ENCODE measurements at regions not wholly inside any gene's neighbourhood (a gene's known extent, or its start where the extent isn't known, plus 50 kb on each side); places are given as distances from the start of the nearest gene placed in this dataset.

DNA sequence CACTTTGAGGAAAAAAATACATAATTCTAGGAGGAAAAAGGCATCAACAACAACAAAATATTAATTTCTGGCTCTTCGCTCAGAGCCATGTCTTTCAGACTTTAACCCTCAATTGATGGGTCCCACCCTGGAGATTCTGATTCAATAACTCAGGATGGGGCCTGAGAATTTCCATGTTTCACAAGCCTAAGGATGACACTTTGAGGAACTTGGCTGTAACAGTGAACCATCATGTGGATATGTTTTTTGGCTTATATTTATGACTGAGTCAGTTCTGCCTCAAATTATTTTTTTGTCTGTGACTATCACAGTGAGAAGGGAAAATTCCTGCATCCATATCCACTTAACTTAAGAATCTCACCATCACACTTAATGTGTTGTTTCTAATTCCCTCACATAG, 504.6 kb downstream of the RASEF start:
- TF ChIP-seq EZH2 (IDR thresholded peaks at IDR 0.05; ENCODE audit: borderline replicate concordance, insufficient read depth, low read length, poor library complexity, severe bottlenecking) (no peak), RAD21 (conservative IDR thresholded peaks at IDR 0.05) (no peak), SMC3 (conservative IDR thresholded peaks at IDR 0.05; ENCODE audit: poor library complexity) (no peak), MXI1 (conservative IDR thresholded peaks at IDR 0.05; ENCODE audit: poor library complexity, severe bottlenecking) (no peak), EP300 (conservative IDR thresholded peaks at IDR 0.05; ENCODE audit: poor library complexity, severe bottlenecking) (no peak), POLR2AphosphoS5 (IDR thresholded peaks at IDR 0.05) (no peak), TAF1 (IDR thresholded peaks at IDR 0.05; ENCODE audit: low read depth) (no peak)
- TF ChIP-seq, protein P1, sequence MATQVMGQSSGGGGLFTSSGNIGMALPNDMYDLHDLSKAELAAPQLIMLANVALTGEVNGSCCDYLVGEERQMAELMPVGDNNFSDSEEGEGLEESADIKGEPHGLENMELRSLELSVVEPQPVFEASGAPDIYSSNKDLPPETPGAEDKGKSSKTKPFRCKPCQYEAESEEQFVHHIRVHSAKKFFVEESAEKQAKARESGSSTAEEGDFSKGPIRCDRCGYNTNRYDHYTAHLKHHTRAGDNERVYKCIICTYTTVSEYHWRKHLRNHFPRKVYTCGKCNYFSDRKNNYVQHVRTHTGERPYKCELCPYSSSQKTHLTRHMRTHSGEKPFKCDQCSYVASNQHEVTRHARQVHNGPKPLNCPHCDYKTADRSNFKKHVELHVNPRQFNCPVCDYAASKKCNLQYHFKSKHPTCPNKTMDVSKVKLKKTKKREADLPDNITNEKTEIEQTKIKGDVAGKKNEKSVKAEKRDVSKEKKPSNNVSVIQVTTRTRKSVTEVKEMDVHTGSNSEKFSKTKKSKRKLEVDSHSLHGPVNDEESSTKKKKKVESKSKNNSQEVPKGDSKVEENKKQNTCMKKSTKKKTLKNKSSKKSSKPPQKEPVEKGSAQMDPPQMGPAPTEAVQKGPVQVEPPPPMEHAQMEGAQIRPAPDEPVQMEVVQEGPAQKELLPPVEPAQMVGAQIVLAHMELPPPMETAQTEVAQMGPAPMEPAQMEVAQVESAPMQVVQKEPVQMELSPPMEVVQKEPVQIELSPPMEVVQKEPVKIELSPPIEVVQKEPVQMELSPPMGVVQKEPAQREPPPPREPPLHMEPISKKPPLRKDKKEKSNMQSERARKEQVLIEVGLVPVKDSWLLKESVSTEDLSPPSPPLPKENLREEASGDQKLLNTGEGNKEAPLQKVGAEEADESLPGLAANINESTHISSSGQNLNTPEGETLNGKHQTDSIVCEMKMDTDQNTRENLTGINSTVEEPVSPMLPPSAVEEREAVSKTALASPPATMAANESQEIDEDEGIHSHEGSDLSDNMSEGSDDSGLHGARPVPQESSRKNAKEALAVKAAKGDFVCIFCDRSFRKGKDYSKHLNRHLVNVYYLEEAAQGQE (IDR thresholded peaks at IDR 0.05; ENCODE audit: borderline replicate concordance) = no peak
- TF ChIP-seq, protein P2, sequence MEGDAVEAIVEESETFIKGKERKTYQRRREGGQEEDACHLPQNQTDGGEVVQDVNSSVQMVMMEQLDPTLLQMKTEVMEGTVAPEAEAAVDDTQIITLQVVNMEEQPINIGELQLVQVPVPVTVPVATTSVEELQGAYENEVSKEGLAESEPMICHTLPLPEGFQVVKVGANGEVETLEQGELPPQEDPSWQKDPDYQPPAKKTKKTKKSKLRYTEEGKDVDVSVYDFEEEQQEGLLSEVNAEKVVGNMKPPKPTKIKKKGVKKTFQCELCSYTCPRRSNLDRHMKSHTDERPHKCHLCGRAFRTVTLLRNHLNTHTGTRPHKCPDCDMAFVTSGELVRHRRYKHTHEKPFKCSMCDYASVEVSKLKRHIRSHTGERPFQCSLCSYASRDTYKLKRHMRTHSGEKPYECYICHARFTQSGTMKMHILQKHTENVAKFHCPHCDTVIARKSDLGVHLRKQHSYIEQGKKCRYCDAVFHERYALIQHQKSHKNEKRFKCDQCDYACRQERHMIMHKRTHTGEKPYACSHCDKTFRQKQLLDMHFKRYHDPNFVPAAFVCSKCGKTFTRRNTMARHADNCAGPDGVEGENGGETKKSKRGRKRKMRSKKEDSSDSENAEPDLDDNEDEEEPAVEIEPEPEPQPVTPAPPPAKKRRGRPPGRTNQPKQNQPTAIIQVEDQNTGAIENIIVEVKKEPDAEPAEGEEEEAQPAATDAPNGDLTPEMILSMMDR (IDR thresholded peaks at IDR 0.05; ENCODE audit: poor library complexity, severe bottlenecking) = no peak
- Histone ChIP-seq H3K4me2 (ENCODE audit: low read length) (no peak overlapping the region), H3K9me3 (ENCODE audit: low read length) (no peaks in the 10 kb centered on the region), H3K4me3 (ENCODE audit: low read length) (no peak overlapping the region), H3F3A (ENCODE audit: insufficient read depth, low read length, poor library complexity, severe bottlenecking) (no peaks in the 10 kb centered on the region), H3K9me2 (ENCODE audit: insufficient read depth, low read length) (no peaks in the 10 kb centered on the region), H3K27me3 (ENCODE audit: insufficient read depth, low read depth, low read length) (no peaks in the 10 kb centered on the region), H3K27ac (ENCODE audit: low read length) (no peak overlapping the region), H4K20me1 (ENCODE audit: insufficient read depth) (no peaks in the 10 kb centered on the region), H3K36me3 (ENCODE audit: insufficient read depth, low read length) (no peaks in the 10 kb centered on the region), H3K79me2 (replicated peaks; ENCODE audit: insufficient read depth, low read length) (no peaks in the 10 kb centered on the region), H3K9ac (ENCODE audit: low read length) (no peak overlapping the region), H2AFZ (ENCODE audit: low read depth, low read length) (no peak overlapping the region)

DNA sequence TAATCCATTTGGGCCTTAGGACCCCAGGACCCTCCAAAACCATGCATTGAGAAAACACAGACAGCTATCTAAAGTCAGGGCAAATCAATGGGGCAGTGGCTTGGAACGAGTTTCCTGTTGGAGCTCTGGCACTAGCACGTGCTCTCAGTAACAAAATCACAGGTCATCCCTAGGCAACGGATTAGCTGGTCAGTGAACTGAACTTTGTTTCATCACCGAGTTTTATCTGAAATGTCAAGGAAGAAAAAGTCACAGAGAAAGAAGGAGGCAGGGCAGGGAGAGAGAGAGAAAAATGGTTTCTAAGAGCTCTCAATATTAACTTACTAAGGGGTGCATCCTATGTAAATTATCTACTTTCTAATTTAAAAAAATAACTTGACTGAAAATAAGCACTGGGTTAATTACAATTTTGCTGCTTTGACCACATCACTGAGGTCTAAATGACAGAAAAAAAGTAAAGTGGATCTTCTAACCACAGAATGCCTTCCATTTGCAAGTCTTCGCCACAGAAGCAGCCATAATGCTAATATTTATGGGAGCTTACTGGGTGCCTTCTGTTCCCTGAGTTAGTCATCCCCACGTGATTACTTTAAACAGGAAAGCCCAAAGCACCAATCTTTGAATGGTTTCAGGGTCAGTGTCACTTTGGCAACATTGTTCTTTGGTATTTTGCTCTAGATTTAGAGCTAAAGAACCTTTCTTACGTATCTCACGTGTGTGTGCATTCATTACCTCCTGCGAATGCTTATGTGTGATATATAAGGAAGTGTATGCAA, 503.9 kb downstream of the RASEF start:
- H3K9me3 ChIP-seq (ENCODE audit: low read length) = no peaks in the 10 kb centered on the region
- TF ChIP-seq, protein P2 (IDR thresholded peaks at IDR 0.05; ENCODE audit: poor library complexity, severe bottlenecking) = no peak
- no peak for TF ChIP-seq TAF1 (IDR thresholded peaks at IDR 0.05; ENCODE audit: low read depth)
- no peak for TF ChIP-seq RAD21 (conservative IDR thresholded peaks at IDR 0.05)
- TF ChIP-seq EP300 (conservative IDR thresholded peaks at IDR 0.05; ENCODE audit: poor library complexity, severe bottlenecking) = no peak
- TF ChIP-seq MXI1 (conservative IDR thresholded peaks at IDR 0.05; ENCODE audit: poor library complexity, severe bottlenecking) = no peak
- TF ChIP-seq SMC3 (conservative IDR thresholded peaks at IDR 0.05; ENCODE audit: poor library complexity) = no peak
- TF ChIP-seq, protein P1 (IDR thresholded peaks at IDR 0.05; ENCODE audit: borderline replicate concordance) = no peak
- no peak for TF ChIP-seq EZH2 (IDR thresholded peaks at IDR 0.05; ENCODE audit: borderline replicate concordance, insufficient read depth, low read length, poor library complexity, severe bottlenecking)
- TF ChIP-seq POLR2AphosphoS5 (IDR thresholded peaks at IDR 0.05) = no peak
- H3K4me2 ChIP-seq (ENCODE audit: low read length) = no peak overlapping the region
- no peak overlapping the region for H3K4me3 ChIP-seq (ENCODE audit: low read length)
- no peaks in the 10 kb centered on the region for H4K20me1 ChIP-seq (ENCODE audit: insufficient read depth)
- H3K27me3 ChIP-seq (ENCODE audit: insufficient read depth, low read depth, low read length) = no peaks in the 10 kb centered on the region
- H3K79me2 ChIP-seq (replicated peaks; ENCODE audit: insufficient read depth, low read length) = no peaks in the 10 kb centered on the region
- H3F3A ChIP-seq (ENCODE audit: insufficient read depth, low read length, poor library complexity, severe bottlenecking) = no peaks in the 10 kb centered on the region
- no peak overlapping the region for H3K27ac ChIP-seq (ENCODE audit: low read length)
- H3K9me2 ChIP-seq (ENCODE audit: insufficient read depth, low read length) = no peaks in the 10 kb centered on the region
- no peaks in the 10 kb centered on the region for H3K36me3 ChIP-seq (ENCODE audit: insufficient read depth, low read length)
- H2AFZ ChIP-seq (ENCODE audit: low read depth, low read length) = no peak overlapping the region
- no peak overlapping the region for H3K9ac ChIP-seq (ENCODE audit: low read length)
